GM19372 (cell line): ENCODE measurements at regions not wholly inside any gene's neighbourhood (a gene's known extent, or its start where the extent isn't known, plus 50 kb on each side); places are given as distances from the start of the nearest gene placed in this dataset.

Experiments
- ATAC-seq: cut with Tn5 transposase; IDR thresholded peaks from one replicate; pipeline ENCODE4 v1.9.1; 2021; ENCODE audit warnings: mild to moderate bottlenecking, low read depth, moderate library complexity; ENCODE audit not compliant: unreplicated experiment

- ATAC-seq = no peak
These were observed 308.7 kb upstream of the SALL3 start for GRCh38 chr18:78670778-78671391.

GRCh38 chr18:78671551-78671950 lies 308.1 kb upstream of the SALL3 start:
- no peak for ATAC-seq

DNA sequence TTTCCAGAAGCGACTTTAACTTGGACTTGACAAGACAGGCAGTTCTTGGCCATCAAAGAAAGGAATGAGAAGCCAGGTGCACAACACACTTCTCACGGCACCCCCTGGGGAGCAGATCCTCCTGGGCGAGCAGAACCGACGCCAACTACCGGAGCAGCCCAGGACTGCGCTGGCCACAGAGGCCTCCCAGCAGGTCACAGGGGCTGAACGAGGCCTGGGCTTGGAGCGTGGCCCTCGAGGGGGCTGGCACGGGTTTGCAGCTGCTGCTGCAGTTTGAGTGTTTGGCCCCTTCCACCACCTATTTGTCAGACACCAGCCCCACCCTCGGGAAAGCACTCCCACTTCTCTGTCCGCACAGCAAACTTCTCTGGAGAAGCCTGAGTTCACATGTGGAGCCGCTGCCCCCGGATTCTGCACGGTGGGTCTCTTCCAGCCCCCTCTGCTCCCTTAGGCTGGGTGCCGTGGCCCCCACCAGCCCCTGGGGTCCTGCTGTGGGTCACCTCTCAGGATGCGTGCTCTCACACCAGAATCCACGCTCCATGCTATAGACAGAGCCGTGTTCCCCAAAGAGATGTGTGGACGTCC lies 306.7 kb upstream of the SALL3 start:
- ATAC-seq = no peak

DNA sequence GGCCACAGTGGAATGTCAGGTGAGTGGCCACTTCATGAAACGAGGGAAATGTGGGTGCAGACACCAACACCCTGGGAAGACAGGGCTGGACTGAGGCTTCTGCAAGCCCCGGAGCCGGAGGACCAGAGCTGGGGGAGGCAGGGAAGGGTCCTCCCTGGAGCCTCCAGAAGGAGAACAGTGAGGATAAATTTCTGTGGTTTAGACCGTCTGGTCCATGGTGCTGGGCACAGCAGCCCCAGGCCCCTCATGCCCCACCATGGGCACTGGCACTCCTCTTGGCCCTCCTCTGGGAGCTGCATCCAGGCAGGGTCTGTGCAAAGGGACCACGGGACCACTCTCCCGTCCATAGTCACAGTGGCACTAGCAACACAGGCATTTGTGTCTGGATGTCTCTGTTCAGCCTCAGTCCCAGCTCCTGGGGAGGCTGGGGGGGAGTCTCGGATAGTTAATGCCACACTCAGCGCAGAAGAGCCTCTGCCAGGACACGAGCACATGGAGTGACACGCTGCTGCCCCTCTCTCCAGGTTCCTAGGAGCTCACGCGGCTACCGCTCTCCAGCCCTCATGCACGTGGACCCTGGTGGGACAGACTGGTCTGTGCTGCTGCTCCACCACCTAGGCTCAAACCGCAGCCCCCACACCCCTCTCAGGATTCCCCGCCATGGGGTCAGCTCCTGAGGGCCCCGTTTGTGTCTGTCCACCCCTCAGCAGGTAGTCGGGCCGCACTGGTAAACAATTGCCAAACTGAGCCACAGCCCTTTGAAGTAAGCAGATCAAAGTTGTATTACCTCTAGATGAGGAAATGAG lies 305.9 kb upstream of the SALL3 start:
- ATAC-seq = no peak

DNA sequence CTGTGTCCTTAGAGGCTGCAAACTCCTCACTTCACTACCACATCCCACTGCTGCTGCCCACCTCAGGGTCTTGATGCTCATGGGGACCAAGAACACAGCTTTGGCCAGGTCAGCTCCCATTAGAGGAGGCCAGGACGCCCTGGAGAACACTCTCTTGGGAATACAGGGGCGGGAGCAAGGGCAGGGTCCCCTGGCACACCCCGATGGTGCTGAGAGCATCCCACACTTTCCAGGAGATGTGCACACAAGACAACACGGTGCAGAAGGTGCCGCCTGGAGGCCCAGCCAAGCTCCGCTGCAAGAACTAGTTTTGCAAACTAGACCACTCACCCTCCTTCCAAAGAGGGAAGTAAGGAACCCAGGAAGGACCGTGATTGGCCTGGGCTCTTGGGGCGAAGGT lies 304.4 kb upstream of the SALL3 start:
- no peak for ATAC-seq

- no peak for ATAC-seq
These were observed 302.8 kb upstream of the SALL3 start for GRCh38 chr18:78676622-78677482.

- no peak for ATAC-seq
These were observed 301.9 kb upstream of the SALL3 start for GRCh38 chr18:78677483-78678317.

DNA sequence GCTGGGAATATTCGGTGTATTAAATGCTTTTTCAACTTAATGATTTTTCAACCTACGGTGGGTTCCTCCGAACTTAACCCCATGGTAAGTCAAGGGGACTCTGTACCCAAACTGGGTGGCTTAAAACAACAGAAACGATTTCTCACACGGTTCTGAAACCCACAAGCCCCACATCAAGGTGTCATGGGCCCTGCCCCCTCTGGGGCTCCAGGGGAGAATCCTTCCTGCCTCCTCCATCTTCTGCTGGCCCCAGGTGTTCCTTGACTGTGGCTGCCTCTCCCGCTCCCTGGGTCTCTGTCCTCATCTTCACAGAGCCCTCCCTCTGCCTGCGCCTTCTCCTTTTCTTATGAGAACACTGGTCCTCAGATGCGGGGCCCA lies 301.3 kb upstream of the SALL3 start:
- no peak for ATAC-seq

- ATAC-seq = no peak
These were observed 300.6 kb upstream of the SALL3 start for GRCh38 chr18:78679031-78679430.

- ATAC-seq = no peak
These were observed 299.9 kb upstream of the SALL3 start for GRCh38 chr18:78679613-78680260.

DNA sequence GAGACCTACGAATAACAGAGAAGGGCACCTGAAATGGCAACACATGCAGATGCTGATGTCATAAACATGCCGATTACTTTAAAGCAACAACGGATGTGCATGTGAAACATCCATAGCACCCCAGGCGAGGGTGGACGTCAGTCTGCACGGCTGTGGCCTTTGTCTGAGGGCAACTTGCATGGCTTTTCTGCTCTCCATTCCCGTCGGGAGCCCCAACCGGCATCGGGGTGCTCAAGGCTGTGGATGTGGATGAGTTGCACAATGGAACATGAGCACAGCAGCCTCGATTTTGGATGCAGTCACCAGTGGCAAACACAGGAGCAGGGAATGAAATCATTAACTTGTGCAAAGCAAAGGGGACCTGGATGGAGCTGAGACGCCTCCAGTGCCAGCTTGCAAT lies 298.2 kb upstream of the SALL3 start:
- no peak for ATAC-seq

- no peak for ATAC-seq
These were observed 297.7 kb upstream of the SALL3 start for GRCh38 chr18:78681934-78682333.

DNA sequence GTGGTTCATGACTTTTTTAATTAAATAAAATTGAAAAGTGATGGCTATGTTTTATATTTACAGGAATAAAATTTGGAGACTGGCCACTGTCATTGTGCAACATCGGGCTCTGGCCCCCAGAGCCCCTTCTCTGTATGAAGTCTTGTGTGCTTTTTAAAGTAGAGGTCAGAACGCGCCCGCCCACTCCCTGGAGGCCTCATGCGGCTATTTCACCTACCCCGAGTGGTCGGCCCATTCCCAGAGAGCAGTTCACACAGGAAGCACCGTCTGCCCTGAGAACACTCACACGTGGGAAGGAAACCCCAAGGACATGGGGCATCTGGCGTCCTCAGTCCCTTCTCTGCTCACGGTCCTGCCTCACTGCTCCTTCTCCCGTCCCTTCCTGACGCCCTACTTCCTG lies 296.9 kb upstream of the SALL3 start:
- ATAC-seq = no peak

- no peak for ATAC-seq
These were observed 296.2 kb upstream of the SALL3 start for GRCh38 chr18:78683191-78684010.

- no peak for ATAC-seq
These were observed 294.2 kb upstream of the SALL3 start for GRCh38 chr18:78685250-78685979.

DNA sequence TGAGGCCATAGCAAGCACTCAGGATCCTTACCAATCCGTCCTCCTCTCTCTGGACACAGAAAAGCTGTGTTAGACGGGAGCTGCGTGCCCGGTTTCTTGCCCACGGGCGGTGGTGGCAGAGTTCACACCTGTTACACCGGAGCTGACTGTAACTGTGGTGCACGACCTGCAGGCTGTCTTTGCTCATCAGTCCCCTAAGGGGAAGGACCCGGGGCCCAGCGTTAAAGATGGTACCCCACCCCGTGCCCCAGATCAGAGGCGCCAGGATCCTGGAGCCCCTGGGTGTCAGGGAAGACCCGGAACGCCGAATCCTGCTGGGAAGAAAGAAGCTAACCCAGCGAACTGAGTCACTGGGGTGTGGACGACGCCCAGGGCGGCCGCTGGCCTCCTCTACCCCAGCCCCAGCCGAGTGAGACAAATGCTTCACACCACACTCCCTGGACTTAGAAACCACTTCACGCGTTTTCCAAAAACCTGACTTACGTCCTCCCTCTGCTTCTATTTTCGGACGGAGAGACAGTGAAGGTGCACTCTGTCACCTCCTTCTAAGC lies 293.6 kb upstream of the SALL3 start:
- no peak for ATAC-seq

DNA sequence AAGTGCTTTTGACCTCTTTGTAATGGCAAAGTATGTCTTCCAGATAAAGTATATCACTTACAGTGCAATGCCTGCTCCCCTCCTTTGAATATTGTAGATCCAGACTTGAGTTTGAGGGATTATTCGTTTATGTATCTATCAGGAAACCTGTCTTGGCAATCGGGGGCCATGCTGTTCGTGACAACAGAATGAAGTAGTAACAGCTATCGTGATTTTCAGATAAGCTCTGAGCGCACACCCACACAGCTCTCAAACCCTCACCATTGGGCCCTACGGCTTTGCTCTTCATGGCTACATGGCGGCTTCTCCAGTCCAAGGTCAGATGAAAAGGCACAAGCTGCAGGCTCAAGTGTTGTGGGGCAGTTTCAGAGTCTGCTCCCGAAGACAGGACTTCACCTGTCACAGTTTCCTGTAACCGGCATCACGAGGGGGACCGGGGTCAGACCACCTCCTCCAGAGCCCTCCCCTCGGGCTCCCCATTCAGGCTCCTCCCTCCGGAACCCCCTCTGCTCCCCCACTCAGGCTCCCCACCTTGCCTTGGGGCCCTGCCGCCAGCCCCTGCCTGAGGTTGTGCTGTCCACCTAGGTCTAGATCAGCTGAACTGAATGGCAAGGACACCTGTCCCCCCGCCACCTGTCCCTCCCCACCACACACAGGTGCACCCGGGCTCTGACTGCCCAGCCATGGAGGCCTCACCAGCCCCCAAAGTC lies 292.5 kb upstream of the SALL3 start:
- ATAC-seq = no peak
